SK-N-SH (cell line): ENCODE measurements at regions not wholly inside any gene's neighbourhood (a gene's known extent, or its start where the extent isn't known, plus 50 kb on each side); places are given as distances from the start of the nearest gene placed in this dataset.

Source experiments
- CHD2 ChIP-seq: fragments of 150-350 bp; IDR thresholded peaks from 2 replicates; pipeline ENCODE4 v1.6.1; 2018; ENCODE audit warnings: low read length; ENCODE audit not compliant: partially characterized antibody
- EP300 ChIP-seq, 2 experiments: IDR thresholded peaks; 2 replicates each; pipeline versions ENCODE4 v1.4.0 to v1.6.1; 2012; ENCODE audit warnings: borderline replicate concordance in 1 of 2, low read depth in 1 of 2, low read length in 1 of 2
- GABPA ChIP-seq: IDR thresholded peaks from 2 replicates; pipeline ENCODE4 v1.4.0; 2012; ENCODE audit warnings: low read depth, mild to moderate bottlenecking
- NFIC ChIP-seq: IDR thresholded peaks from 2 replicates; pipeline ENCODE4 v1.4.0; 2012; ENCODE audit warnings: borderline replicate concordance
- POLR2AphosphoS5 ChIP-seq: IDR thresholded peaks from 2 replicates; pipeline ENCODE4 v1.6.1; 2012; ENCODE audit warnings: low read depth, low read length
- RAD21 ChIP-seq: IDR thresholded peaks from 2 replicates; pipeline ENCODE4 v1.6.1; 2012; ENCODE audit warnings: mild to moderate bottlenecking, low read length
- REST ChIP-seq: IDR thresholded peaks from 2 replicates; pipeline ENCODE4 v1.6.1; 2012; ENCODE audit warnings: mild to moderate bottlenecking, low read depth, low read length, moderate library complexity
- RFX5 ChIP-seq: IDR thresholded peaks from 2 replicates; pipeline ENCODE4 v1.6.1; 2012; ENCODE audit warnings: mild to moderate bottlenecking, improper control_type of control experiment, low read length
- TCF12 ChIP-seq: IDR thresholded peaks from 2 replicates; pipeline ENCODE4 v1.4.0; 2012
- TF ChIP-seq, protein P1 (sequence below): fragments of 200-600 bp; sonication (generic); IDR thresholded peaks from 2 replicates; pipeline ENCODE4 v1.6.1; 2017; ENCODE audit warnings: antibody characterized with exemption, mild to moderate bottlenecking, moderate library complexity
- TF ChIP-seq, protein P2 (sequence below): fragments of 150-350 bp; IDR thresholded peaks from 2 replicates; pipeline ENCODE4 v1.6.1; 2017; ENCODE audit warnings: antibody characterized with exemption, low read length, low read depth, borderline replicate concordance

DNA sequence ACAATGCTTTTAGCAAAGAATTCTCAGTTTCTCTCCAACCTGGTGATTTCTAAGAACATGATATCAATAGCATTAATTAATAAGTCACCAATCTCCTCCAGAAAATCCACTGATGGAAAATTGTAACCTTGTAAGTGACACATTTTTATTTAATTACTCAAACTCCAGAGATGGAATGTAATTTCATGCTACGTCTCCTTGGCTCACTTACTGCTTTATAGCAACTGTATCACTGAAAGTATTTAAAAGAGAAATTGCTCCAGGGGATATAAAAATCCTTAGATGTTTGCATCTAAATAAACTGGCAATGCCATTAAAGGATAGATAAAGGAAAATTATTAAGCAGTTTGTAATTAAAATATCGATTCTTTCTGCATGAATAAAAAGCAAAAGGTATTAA lies 325.4 kb downstream of the TSN start:
- no peak for TF ChIP-seq EP300 (IDR thresholded peaks at IDR 0.05; ENCODE audit: borderline replicate concordance in 1 of 2, low read depth in 1 of 2, low read length in 1 of 2)
- TF ChIP-seq, protein P1, sequence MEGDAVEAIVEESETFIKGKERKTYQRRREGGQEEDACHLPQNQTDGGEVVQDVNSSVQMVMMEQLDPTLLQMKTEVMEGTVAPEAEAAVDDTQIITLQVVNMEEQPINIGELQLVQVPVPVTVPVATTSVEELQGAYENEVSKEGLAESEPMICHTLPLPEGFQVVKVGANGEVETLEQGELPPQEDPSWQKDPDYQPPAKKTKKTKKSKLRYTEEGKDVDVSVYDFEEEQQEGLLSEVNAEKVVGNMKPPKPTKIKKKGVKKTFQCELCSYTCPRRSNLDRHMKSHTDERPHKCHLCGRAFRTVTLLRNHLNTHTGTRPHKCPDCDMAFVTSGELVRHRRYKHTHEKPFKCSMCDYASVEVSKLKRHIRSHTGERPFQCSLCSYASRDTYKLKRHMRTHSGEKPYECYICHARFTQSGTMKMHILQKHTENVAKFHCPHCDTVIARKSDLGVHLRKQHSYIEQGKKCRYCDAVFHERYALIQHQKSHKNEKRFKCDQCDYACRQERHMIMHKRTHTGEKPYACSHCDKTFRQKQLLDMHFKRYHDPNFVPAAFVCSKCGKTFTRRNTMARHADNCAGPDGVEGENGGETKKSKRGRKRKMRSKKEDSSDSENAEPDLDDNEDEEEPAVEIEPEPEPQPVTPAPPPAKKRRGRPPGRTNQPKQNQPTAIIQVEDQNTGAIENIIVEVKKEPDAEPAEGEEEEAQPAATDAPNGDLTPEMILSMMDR: no peak
- no peak for TF ChIP-seq REST
- TF ChIP-seq TCF12: no peak
- TF ChIP-seq, protein P2, sequence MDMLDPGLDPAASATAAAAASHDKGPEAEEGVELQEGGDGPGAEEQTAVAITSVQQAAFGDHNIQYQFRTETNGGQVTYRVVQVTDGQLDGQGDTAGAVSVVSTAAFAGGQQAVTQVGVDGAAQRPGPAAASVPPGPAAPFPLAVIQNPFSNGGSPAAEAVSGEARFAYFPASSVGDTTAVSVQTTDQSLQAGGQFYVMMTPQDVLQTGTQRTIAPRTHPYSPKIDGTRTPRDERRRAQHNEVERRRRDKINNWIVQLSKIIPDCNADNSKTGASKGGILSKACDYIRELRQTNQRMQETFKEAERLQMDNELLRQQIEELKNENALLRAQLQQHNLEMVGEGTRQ: no peak
- TF ChIP-seq POLR2AphosphoS5: no peak
- no peak for TF ChIP-seq RFX5
- TF ChIP-seq CHD2: no peak
- no peak for TF ChIP-seq GABPA
- no peak for TF ChIP-seq RAD21
- no peak for TF ChIP-seq NFIC
